SK-N-MC (cell line): ENCODE measurements at regions not wholly inside any gene's neighbourhood (a gene's known extent, or its start where the extent isn't known, plus 50 kb on each side); places are given as distances from the start of the nearest gene placed in this dataset.
"Not testable (repeated sequence)": the region's sequence is repeated elsewhere in the genome, so short reads cannot be mapped to it uniquely, and the experiment has no call there.

Experiments
- EZH2 ChIP-seq: fragments of 200-600 bp; sonication (generic); IDR thresholded peaks from one replicate; pipeline ENCODE4 v1.6.1; 2017; ENCODE audit warnings: antibody characterized with exemption
- FOXP2 ChIP-seq: optimal IDR thresholded peaks from 2 replicates; pipeline ENCODE3; 2011; ENCODE audit warnings: mild to moderate bottlenecking, moderate library complexity; ENCODE audit not compliant: insufficient read depth; ENCODE audit errors: extremely low read length, control extremely low read depth
- POLR2AphosphoS5 ChIP-seq: IDR thresholded peaks from 2 replicates; pipeline ENCODE4 v1.6.1; 2012; ENCODE audit warnings: mild to moderate bottlenecking, low read depth, low read length, borderline replicate concordance

DNA sequence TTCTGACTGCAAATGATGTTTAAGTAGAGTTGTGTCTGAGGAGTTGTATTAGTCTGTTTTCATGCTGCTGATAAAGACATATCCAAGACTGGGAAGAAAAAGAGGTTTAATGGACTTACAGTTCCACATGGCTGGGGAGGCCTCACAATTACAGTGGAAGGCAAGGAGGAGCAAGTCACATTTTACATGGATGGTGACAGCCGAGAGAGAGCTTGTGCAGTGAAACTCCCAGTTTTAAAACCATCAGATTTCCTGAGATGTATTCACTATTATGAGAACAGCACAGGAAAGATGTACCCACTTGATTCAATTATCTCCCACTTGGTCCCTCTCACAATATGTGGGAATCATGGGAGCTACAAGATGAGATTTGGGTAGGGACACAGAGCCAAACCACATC, 370.1 kb downstream of the DSC3 start:
- not testable (repeated sequence) for TF ChIP-seq POLR2AphosphoS5, EZH2, FOXP2
